Activated B cell treated with CpG ODN at 0.5 μM for 24 hours (primary cell): ENCODE measurements at regions not wholly inside any gene's neighbourhood (a gene's known extent, or its start where the extent isn't known, plus 50 kb on each side); places are given as distances from the start of the nearest gene placed in this dataset.

ENCODE experiments used
- ATAC-seq: fragments of 200-7000 bp; cut with Tn5 transposase; one replicate; pipeline ENCODE4 v1.10.0; 2021; ENCODE audit warnings: low read depth, mild to moderate bottlenecking, moderate library complexity
- CTCF ChIA-PET: fragments of 350-600 bp; sonication (Branson Sonifier 250); formaldehyde crosslinking; loops from one replicate; lab custom pipeline; 2021; ENCODE audit warnings: antibody characterized with exemption; lab: Charles Lee
- POLR2A ChIA-PET: fragments of 350-600 bp; sonication (Branson Sonifier 250); formaldehyde crosslinking; loops from one replicate; lab custom pipeline; 2021; ENCODE audit warnings: antibody characterized with exemption; lab: Charles Lee
- DNase-seq: peaks from one replicate; pipeline ENCODE4 v3.0.0; 2022
- H3K27ac Mint-ChIP-seq: one replicate; pipeline ENCODE4 v1.8.0; 2020; ENCODE audit warnings: mixed read lengths
- H3K27me3 Mint-ChIP-seq: one replicate; pipeline ENCODE4 v1.8.0; 2021; ENCODE audit warnings: mixed read lengths
- H3K36me3 Mint-ChIP-seq: one replicate; pipeline ENCODE4 v1.8.0; 2021; ENCODE audit warnings: low read depth, mixed read lengths
- H3K4me1 Mint-ChIP-seq: one replicate; pipeline ENCODE4 v1.8.0; 2021; ENCODE audit warnings: mixed read lengths
- H3K4me3 Mint-ChIP-seq: one replicate; pipeline ENCODE4 v1.8.0; 2020; ENCODE audit warnings: mild to moderate bottlenecking, mixed read lengths
- H3K9me3 Mint-ChIP-seq: one replicate; pipeline ENCODE4 v1.8.0; 2020; ENCODE audit warnings: mixed read lengths
- CTCF ChIP-seq: fragments of 200-600 bp; IDR thresholded peaks from one replicate; pipeline ENCODE4 v1.8.0; 2022; ENCODE audit warnings: antibody characterized with exemption, mild to moderate bottlenecking
- intact Hi-C: fragments of 100-400 bp; cut with micrococcal nuclease; formaldehyde crosslinking; loops from one replicate; pipeline ENCODE4 v1.15.1; 2024

DNA sequence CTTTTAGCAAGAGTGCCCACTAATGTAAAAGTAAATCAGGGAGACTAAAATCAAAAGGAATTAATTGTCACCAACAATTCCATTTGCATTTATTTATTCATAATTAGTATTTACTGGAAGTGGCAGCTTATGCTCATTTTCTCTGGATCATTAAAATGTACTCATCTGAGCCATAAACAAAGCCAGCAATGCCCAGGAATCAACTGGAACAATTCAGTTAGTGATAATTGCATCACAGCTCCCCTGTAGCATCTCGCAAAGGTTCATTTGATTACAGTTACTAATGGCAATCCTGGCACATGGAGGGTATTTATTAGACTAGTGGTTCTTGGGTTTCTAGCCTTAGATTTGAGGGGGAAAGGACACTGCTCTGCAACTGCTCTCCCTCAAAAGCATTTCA, 92.7 kb upstream of the C1orf21 start:
- no peaks in the 10 kb centered on the region for H3K27me3 Mint-ChIP-seq

GRCh38 chr1:184296466-184297243, 90.2 kb upstream of the C1orf21 start:
- H3K27ac Mint-ChIP-seq: no peak overlapping the region
- no peak overlapping the region for H3K4me3 Mint-ChIP-seq
- DNase-seq: no peak
- H3K9me3 Mint-ChIP-seq: peaks cover 7% of the 10 kb centered on the region
- CTCF ChIA-PET: no interaction called here
- no peaks in the 10 kb centered on the region for H3K36me3 Mint-ChIP-seq
- no peaks in the 10 kb centered on the region for H3K4me1 Mint-ChIP-seq
- intact Hi-C loops: no loop called here
- POLR2A ChIA-PET: no interaction called here
- ATAC-seq: no peak
- H3K27me3 Mint-ChIP-seq: no peaks in the 10 kb centered on the region
- no peak for TF ChIP-seq CTCF

More for the DNA sequence above, 92.7 kb upstream of the C1orf21 start:
- Mint-ChIP-seq H3K27ac (no peak overlapping the region), H3K4me3 (no peak overlapping the region), H3K9me3 (peaks cover 18% of the 10 kb centered on the region), H3K4me1 (no peaks in the 10 kb centered on the region), H3K36me3 (no peaks in the 10 kb centered on the region)
- DNase-seq: no peak
- intact Hi-C loops: no loop called here
- TF ChIP-seq CTCF: no peak
- ChIA-PET CTCF (no interaction called here), POLR2A (no interaction called here)
- no peak for ATAC-seq

DNA sequence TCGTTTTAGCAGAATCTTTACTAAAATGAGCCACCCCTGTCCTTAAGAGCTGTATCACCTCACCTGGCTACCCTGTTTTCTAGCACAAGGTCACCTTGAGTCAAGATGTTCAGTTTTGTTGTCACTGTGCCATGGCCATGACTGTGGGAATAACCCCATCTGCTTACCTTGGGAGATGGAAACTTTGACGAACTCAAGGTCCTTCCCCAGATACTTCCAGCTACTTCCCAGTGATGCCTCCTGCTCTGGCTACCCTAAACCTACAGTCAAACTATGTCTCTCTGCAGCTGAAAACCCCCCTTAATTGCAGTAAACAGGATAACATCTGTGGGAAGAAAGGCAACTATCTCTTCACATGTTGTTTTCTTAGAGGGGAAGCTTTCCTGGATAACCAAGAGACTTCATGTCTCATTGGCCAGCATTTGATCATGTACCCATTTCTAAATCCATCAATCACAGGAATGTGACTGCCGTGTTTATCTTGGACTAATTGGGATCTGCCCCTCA, 89.5 kb upstream of the C1orf21 start:
- DNase-seq (no peak), ATAC-seq (no peak)
- H3K27me3 Mint-ChIP-seq: no peaks in the 10 kb centered on the region
- no peak for TF ChIP-seq CTCF
- H3K4me3 Mint-ChIP-seq: no peak overlapping the region
- no peak overlapping the region for H3K27ac Mint-ChIP-seq
- ChIA-PET CTCF (no interaction called here), POLR2A (no interaction called here)
- H3K9me3 Mint-ChIP-seq: peaks cover 3% of the 10 kb centered on the region
- intact Hi-C loops: no loop called here
- no peaks in the 10 kb centered on the region for H3K36me3 Mint-ChIP-seq
- no peaks in the 10 kb centered on the region for H3K4me1 Mint-ChIP-seq

- Mint-ChIP-seq H3K4me3 (no peak overlapping the region), H3K4me1 (no peaks in the 10 kb centered on the region), H3K36me3 (no peaks in the 10 kb centered on the region), H3K27me3 (no peaks in the 10 kb centered on the region), H3K27ac (no peak overlapping the region), H3K9me3 (peaks cover 3% of the 10 kb centered on the region)
- intact Hi-C loops: no loop called here
- ATAC-seq: no peak
- DNase-seq: no peak
- CTCF ChIA-PET: interaction anchor here (0.6 kb wide), 1 partner anchor 84 kb away, joined by 3 read pairs; no protein-coding TSS in a partner anchor
- POLR2A ChIA-PET: no interaction called here
- no peak for TF ChIP-seq CTCF
Measured at GRCh38 chr1:184298440-184299405, 88.1 kb upstream of the C1orf21 start.

DNA sequence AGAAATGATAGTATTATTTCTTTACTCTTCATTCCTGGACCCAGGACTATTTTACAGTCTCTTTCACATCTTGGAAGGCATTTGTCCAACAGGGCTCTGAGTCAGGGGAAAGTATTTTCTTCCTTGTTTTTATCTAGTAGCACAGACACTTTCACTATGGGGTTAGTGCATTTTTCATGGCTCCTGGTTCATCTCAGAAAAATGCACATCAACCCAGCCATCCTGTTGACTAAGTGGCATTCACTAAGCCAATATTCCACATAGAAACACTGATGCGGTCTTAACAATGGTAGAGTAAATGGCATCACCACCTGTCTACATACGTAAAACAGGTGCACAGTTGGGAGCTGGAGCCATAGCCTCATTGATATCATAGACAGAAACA, 87.4 kb upstream of the C1orf21 start:
- H3K9me3 Mint-ChIP-seq: peaks cover 3% of the 10 kb centered on the region
- CTCF ChIA-PET: no interaction called here
- ATAC-seq (no peak), DNase-seq (no peak)
- intact Hi-C loops: no loop called here
- H3K27me3 Mint-ChIP-seq: no peaks in the 10 kb centered on the region
- no peak overlapping the region for H3K27ac Mint-ChIP-seq
- TF ChIP-seq CTCF: no peak
- no peaks in the 10 kb centered on the region for H3K36me3 Mint-ChIP-seq
- H3K4me3 Mint-ChIP-seq: no peak overlapping the region
- no peaks in the 10 kb centered on the region for H3K4me1 Mint-ChIP-seq
- POLR2A ChIA-PET: no interaction called here
